Glomerular visceral epithelial cell (primary cell): ENCODE measurements at regions not wholly inside any gene's neighbourhood (a gene's known extent, or its start where the extent isn't known, plus 50 kb on each side); places are given as distances from the start of the nearest gene placed in this dataset.
"Not testable (repeated sequence)": the region's sequence is repeated elsewhere in the genome, so short reads cannot be mapped to it uniquely, and the experiment has no call there.

ENCODE experiments used
- DNase-seq: peaks from one replicate; pipeline ENCODE4 v3.0.0-alpha.2; 2016; ENCODE audit errors: extremely low spot score

- DNase-seq = no peak
Measured at GRCh38 chrX:109782994-109783700, 50.1 kb upstream of the ACSL4 start.

GRCh38 chrX:109783701-109784079 is 50.6 kb upstream of the ACSL4 start:
- DNase-seq = no peak

- DNase-seq = no peak
Measured at GRCh38 chrX:109785053-109785452, 52.0 kb upstream of the ACSL4 start.

- DNase-seq = not testable (repeated sequence)
Measured at GRCh38 chrX:109790511-109790910, 57.5 kb upstream of the ACSL4 start.

- DNase-seq = no peak
Measured at GRCh38 chrX:109793191-109793590, 60.1 kb upstream of the ACSL4 start.

GRCh38 chrX:109795682-109796081 is 62.6 kb upstream of the ACSL4 start:
- DNase-seq = no peak

- DNase-seq = no peak
Measured at GRCh38 chrX:109797311-109797975, 64.4 kb upstream of the ACSL4 start.

GRCh38 chrX:109812236-109812635 is 79.2 kb upstream of the ACSL4 start:
- DNase-seq = no peak

GRCh38 chrX:109813236-109813635 is 80.2 kb upstream of the ACSL4 start:
- no peak for DNase-seq

GRCh38 chrX:109818976-109819375 is 85.9 kb upstream of the ACSL4 start:
- no peak for DNase-seq

GRCh38 chrX:109822861-109823260 is 89.8 kb upstream of the ACSL4 start:
- no peak for DNase-seq

GRCh38 chrX:109826954-109827708 is 94.1 kb upstream of the ACSL4 start:
- peak; percentile 67 for DNase-seq

GRCh38 chrX:109827772-109828171 is 94.7 kb upstream of the ACSL4 start:
- DNase-seq = no peak

- DNase-seq = no peak
Measured at GRCh38 chrX:109830157-109830703, 97.2 kb upstream of the ACSL4 start.

- peak; percentile 64 for DNase-seq
Measured at GRCh38 chrX:109830704-109831206, 97.7 kb upstream of the ACSL4 start.

GRCh38 chrX:109831326-109831985 is 98.4 kb upstream of the ACSL4 start:
- DNase-seq = no peak

GRCh38 chrX:109839694-109840567 is 106.9 kb upstream of the ACSL4 start:
- no peak for DNase-seq

GRCh38 chrX:109840585-109840984 is 107.5 kb upstream of the ACSL4 start:
- peak; percentile 89 for DNase-seq

GRCh38 chrX:109841257-109841656 is 108.2 kb upstream of the ACSL4 start:
- no peak for DNase-seq

- no peak for DNase-seq
Measured at GRCh38 chrX:109841869-109842579, 109.0 kb upstream of the ACSL4 start.
